ENCODE measurements at regions not wholly inside any gene's neighbourhood (a gene's known extent, or its start where the extent isn't known, plus 50 kb on each side); places are given as distances from the start of the nearest gene placed in this dataset.

GRCh38 chr3:64892671-64893309, 205.0 kb upstream of the ADAMTS9 start:
- TF ChIP-seq CTCF (conservative IDR thresholded peaks at IDR 0.05; ENCODE audit: low read depth in 2 of 2) (no peak), REST (IDR thresholded peaks at IDR 0.05; ENCODE audit: unreplicated experiment) (no peak), CREB1 (CRISPR knock-in tag; IDR thresholded peaks at IDR 0.05; ENCODE audit: low read depth) (no peak), POLR2AphosphoS5 (IDR thresholded peaks at IDR 0.05; ENCODE audit: low read depth) (no peak)
